Activated naive CD4-positive, alpha-beta T cell treated with Interleukin-2 at 50 U/mL for 16 hours (primary cell): ENCODE measurements at regions not wholly inside any gene's neighbourhood (a gene's known extent, or its start where the extent isn't known, plus 50 kb on each side); places are given as distances from the start of the nearest gene placed in this dataset.
"Not testable (repeated sequence)": the region's sequence is repeated elsewhere in the genome, so short reads cannot be mapped to it uniquely, and the experiment has no call there.

ENCODE experiments used
- DNase-seq: peaks from one replicate; pipeline ENCODE4 v3.0.0-alpha.2; 2020

- DNase-seq = no peak
These were observed 264.6 kb upstream of the THUMPD2 start for GRCh38 chr2:40043641-40044040.

GRCh38 chr2:40043191-40043590 is 264.1 kb upstream of the THUMPD2 start:
- DNase-seq = no peak

GRCh38 chr2:40041422-40042382 is 262.6 kb upstream of the THUMPD2 start:
- no peak for DNase-seq

GRCh38 chr2:40039549-40039948 is 260.5 kb upstream of the THUMPD2 start:
- DNase-seq = no peak

GRCh38 chr2:40038646-40039045 is 259.6 kb upstream of the THUMPD2 start:
- DNase-seq = no peak

GRCh38 chr2:40037303-40037702 is 258.2 kb upstream of the THUMPD2 start:
- no peak for DNase-seq

- DNase-seq = no peak
These were observed 257.2 kb upstream of the THUMPD2 start for GRCh38 chr2:40036241-40036640.

- no peak for DNase-seq
These were observed 255.7 kb upstream of the THUMPD2 start for GRCh38 chr2:40034801-40035200.

- DNase-seq = no peak
These were observed 255.1 kb upstream of the THUMPD2 start for GRCh38 chr2:40034198-40034597.

- DNase-seq = no peak
These were observed 254.7 kb upstream of the THUMPD2 start for GRCh38 chr2:40033781-40034180.

GRCh38 chr2:40032650-40033319 is 253.7 kb upstream of the THUMPD2 start:
- no peak for DNase-seq

GRCh38 chr2:40030456-40030975 is 251.5 kb upstream of the THUMPD2 start:
- no peak for DNase-seq

- no peak for DNase-seq
These were observed 249.9 kb upstream of the THUMPD2 start for GRCh38 chr2:40028792-40029488.

GRCh38 chr2:40027968-40028367 is 248.9 kb upstream of the THUMPD2 start:
- no peak for DNase-seq

GRCh38 chr2:40025276-40025675 is 246.2 kb upstream of the THUMPD2 start:
- DNase-seq = not testable (repeated sequence)

- no peak for DNase-seq
These were observed 241.9 kb upstream of the THUMPD2 start for GRCh38 chr2:40020997-40021396.

GRCh38 chr2:40016151-40016885 is 237.3 kb upstream of the THUMPD2 start:
- DNase-seq = no peak

GRCh38 chr2:40013962-40014361 is 234.9 kb upstream of the THUMPD2 start:
- DNase-seq = not testable (repeated sequence)

- no peak for DNase-seq
These were observed 225.3 kb upstream of the THUMPD2 start for GRCh38 chr2:40004336-40004735.

- DNase-seq = no peak
These were observed 223.3 kb upstream of the THUMPD2 start for GRCh38 chr2:40002339-40002738.

GRCh38 chr2:39999864-40000263 is 220.8 kb upstream of the THUMPD2 start:
- DNase-seq = no peak

GRCh38 chr2:39998617-39999016 is 219.6 kb upstream of the THUMPD2 start:
- DNase-seq = no peak
